CD8-positive, alpha-beta memory T cell (primary cell): ENCODE measurements at regions not wholly inside any gene's neighbourhood (a gene's known extent, or its start where the extent isn't known, plus 50 kb on each side); places are given as distances from the start of the nearest gene placed in this dataset.
"Not testable (repeated sequence)": the region's sequence is repeated elsewhere in the genome, so short reads cannot be mapped to it uniquely, and the experiment has no call there.

Experiments used
- CTCF ChIA-PET: fragments of 350-600 bp; sonication (Branson Sonifier 250); formaldehyde crosslinking; loops from one replicate; lab custom pipeline; 2021; ENCODE audit warnings: antibody characterized with exemption; lab: Charles Lee
- POLR2A ChIA-PET: fragments of 350-600 bp; sonication (Branson Sonifier 250); formaldehyde crosslinking; loops from one replicate; lab custom pipeline; 2021; ENCODE audit warnings: antibody characterized with exemption; lab: Charles Lee
- DNase-seq, 5 donors: peaks; one replicate each; pipeline versions ENCODE4 v3.0.0 to v3.0.0-alpha.2; 2020 to 2022; ENCODE audit warnings: mixed read lengths in 1 of 5
- H3K27ac ChIP-seq: one replicate; pipeline ENCODE4 v1.7.0; 2013; ENCODE audit warnings: low read depth, mild to moderate bottlenecking, low read length, moderate library complexity
- H3K27me3 ChIP-seq: 2 replicates; pipeline ENCODE4 v1.7.0; 2013; ENCODE audit warnings: low read length, mild to moderate bottlenecking; ENCODE audit not compliant: insufficient read depth, poor library complexity, severe bottlenecking
- H3K36me3 ChIP-seq: 2 replicates; pipeline ENCODE4 v1.7.0; 2013; ENCODE audit warnings: mild to moderate bottlenecking, low read length, moderate library complexity; ENCODE audit not compliant: insufficient read depth
- H3K4me1 ChIP-seq: 2 replicates; pipeline ENCODE4 v1.7.0; 2013; ENCODE audit warnings: mild to moderate bottlenecking, low read length, moderate library complexity; ENCODE audit not compliant: insufficient read depth
- H3K4me3 ChIP-seq: 2 replicates; pipeline ENCODE4 v1.7.0; 2013; ENCODE audit warnings: mild to moderate bottlenecking, low read length
- H3K9me3 ChIP-seq: 2 replicates; pipeline ENCODE4 v1.7.0; 2013; ENCODE audit warnings: mild to moderate bottlenecking, low read length
- H3K27ac Mint-ChIP-seq, 8 donors: one replicate each; pipeline ENCODE4 v1.8.0; 2020 to 2021; ENCODE audit warnings: mixed read lengths in 8 of 8, mild to moderate bottlenecking in 6 of 8, inconsistent platforms in 3 of 8, moderate library complexity in 3 of 8
- H3K27me3 Mint-ChIP-seq, 2 donors: one replicate each; pipeline ENCODE4 v1.8.0; 2020 to 2021; ENCODE audit warnings: mixed read lengths in 2 of 2, mild to moderate bottlenecking in 1 of 2, moderate library complexity in 1 of 2
- H3K36me3 Mint-ChIP-seq, 3 donors: one replicate each; pipeline ENCODE4 v1.8.0; 2020 to 2021; ENCODE audit warnings: mixed read lengths in 3 of 3, inconsistent platforms in 1 of 3, mild to moderate bottlenecking in 1 of 3
- H3K4me1 Mint-ChIP-seq, 3 donors: one replicate each; pipeline ENCODE4 v1.8.0; 2020 to 2021; ENCODE audit warnings: mixed read lengths in 3 of 3, inconsistent platforms in 1 of 3, mild to moderate bottlenecking in 1 of 3
- H3K4me3 Mint-ChIP-seq, 7 donors: one replicate each; pipeline ENCODE4 v1.8.0; 2020 to 2021; ENCODE audit warnings: mixed read lengths in 7 of 7, mild to moderate bottlenecking in 6 of 7, moderate library complexity in 4 of 7, inconsistent platforms in 2 of 7
- H3K9me3 Mint-ChIP-seq, 5 donors: one replicate each; pipeline ENCODE4 v1.8.0; 2020 to 2022; ENCODE audit warnings: mixed read lengths in 5 of 5, mild to moderate bottlenecking in 3 of 5, moderate library complexity in 2 of 5, inconsistent platforms in 1 of 5

DNA sequence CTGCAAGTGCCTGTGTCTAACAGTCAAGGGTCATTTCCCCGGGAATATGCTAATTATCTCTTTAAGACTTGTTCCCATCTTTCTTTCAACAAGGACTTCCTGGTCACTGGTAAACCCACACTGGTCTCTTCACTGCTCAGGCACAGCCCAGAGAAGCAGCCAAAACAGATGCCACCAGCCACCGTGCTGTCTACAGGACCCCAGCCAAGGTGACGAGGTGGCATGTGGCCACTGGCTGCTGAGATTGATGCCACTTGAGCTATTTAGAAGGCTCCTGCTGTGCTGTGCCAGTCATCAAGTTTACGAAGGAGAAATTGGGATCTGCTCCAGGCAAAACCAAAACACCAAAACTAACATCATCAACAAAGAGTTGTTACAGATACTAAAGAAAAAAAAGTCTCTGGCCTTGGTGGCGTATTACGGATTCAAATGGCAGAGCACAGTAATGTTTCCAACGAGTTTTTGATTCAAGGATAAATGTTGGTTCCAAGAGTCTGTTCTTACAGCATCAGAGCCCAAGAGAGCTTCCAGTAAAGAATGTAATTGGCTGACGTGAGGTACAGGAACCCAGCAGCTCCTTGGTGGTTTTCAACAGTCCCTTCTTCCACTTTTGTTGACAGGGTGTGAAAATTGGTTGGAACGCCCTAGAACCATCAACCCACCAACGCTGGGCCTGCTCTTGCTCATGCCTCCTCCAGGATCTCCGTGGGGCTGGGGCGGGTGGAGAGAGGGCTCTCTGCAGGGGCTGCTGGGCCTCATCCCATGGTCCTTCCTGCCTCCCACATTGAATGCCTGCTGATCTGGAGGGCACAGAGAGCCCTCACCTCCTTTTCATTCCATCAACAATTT, 63.7 kb upstream of the ZCCHC2 start:
- no peak overlapping the region for H3K4me3 ChIP-seq
- peaks cover 0 to 2% (median 0%) of the 10 kb centered on the region in 3 donors for H3K36me3 Mint-ChIP-seq
- no peak overlapping the region for H3K27ac ChIP-seq
- H3K27me3 Mint-ChIP-seq: peaks cover 0 to 19% of the 10 kb centered on the region in 2 donors
- no peaks in the 10 kb centered on the region for H3K4me1 ChIP-seq
- no peaks in the 10 kb centered on the region for H3K4me1 Mint-ChIP-seq
- POLR2A ChIA-PET: no interaction called here
- H3K27me3 ChIP-seq: peaks cover 2% of the 10 kb centered on the region
- DNase-seq: no peak
- CTCF ChIA-PET: no interaction called here
- no peaks in the 10 kb centered on the region for H3K36me3 ChIP-seq
- H3K9me3 ChIP-seq: no peaks in the 10 kb centered on the region
- H3K27ac Mint-ChIP-seq: peak overlapping the region in 1 of 8 donors; percentile 54
- H3K9me3 Mint-ChIP-seq: no peaks in the 10 kb centered on the region
- no peak overlapping the region for H3K4me3 Mint-ChIP-seq

DNA sequence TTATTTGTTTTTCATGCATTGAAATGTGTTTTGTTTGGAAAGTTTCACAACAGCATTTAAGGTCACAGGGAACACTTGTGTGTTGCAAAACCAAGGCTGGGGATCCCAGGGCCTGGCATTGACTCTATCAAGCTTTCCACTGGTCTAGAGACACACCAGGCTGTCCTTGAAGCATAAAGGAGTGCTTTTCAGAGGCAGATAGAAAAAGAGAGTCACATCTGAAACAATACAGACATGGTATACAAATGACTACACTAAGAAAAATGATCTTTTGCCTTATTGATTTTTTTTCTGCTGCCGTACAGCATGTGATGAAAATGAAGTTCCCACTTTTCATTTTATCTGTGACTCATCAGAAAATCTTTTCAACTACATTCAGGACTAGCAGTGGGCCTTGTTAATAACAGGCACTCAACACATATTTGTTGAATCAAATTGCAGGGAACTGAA, 61.9 kb upstream of the ZCCHC2 start:
- Histone ChIP-seq H3K4me1 (no peaks in the 10 kb centered on the region), H3K4me3 (no peak overlapping the region), H3K27ac (no peak overlapping the region), H3K27me3 (no peaks in the 10 kb centered on the region), H3K9me3 (peaks cover 3% of the 10 kb centered on the region), H3K36me3 (no peaks in the 10 kb centered on the region)
- Mint-ChIP-seq H3K4me3 (no peak overlapping the region), H3K36me3 (peaks cover 0 to 6% (median 0%) of the 10 kb centered on the region in 3 donors), H3K9me3 (peaks cover 0 to 2% (median 0%) of the 10 kb centered on the region in 5 donors), H3K27me3 (peaks cover under 1 to 3% of the 10 kb centered on the region in 2 donors), H3K27ac (no peak overlapping the region), H3K4me1 (no peaks in the 10 kb centered on the region)
- CTCF ChIA-PET: no interaction called here
- POLR2A ChIA-PET: no interaction called here
- no peak for DNase-seq

DNA sequence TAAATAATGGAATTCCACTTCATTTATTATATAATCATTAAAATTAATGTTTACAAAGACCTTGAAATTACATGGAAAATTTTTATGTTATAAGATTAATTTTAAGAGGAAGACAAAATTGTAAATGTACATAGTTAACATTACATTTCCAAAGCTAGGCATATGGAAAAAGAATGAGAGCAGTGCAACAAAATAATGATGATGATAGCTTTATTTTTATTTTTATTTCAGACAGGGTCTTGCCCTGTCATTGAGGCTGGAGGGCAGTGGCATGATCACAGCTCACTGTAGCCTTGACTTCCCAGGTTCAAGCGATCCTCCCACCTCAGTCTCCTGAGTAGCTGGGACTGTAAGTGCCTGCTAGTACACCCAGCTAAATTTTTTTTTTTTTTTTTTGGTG, 61.2 kb upstream of the ZCCHC2 start:
- ChIA-PET CTCF (no interaction called here), POLR2A (no interaction called here)
- Histone ChIP-seq H3K36me3 (no peaks in the 10 kb centered on the region), H3K4me3 (no peak overlapping the region), H3K27ac (no peak overlapping the region), H3K4me1 (no peaks in the 10 kb centered on the region), H3K27me3 (no peaks in the 10 kb centered on the region), H3K9me3 (peaks cover 3% of the 10 kb centered on the region)
- Mint-ChIP-seq H3K9me3 (peaks cover 0 to 2% (median 0%) of the 10 kb centered on the region in 5 donors), H3K4me3 (no peak overlapping the region), H3K4me1 (no peaks in the 10 kb centered on the region), H3K27me3 (peaks cover 0 to 4% of the 10 kb centered on the region in 2 donors), H3K36me3 (peaks cover 0 to 6% (median 0%) of the 10 kb centered on the region in 3 donors), H3K27ac (no peak overlapping the region)
- DNase-seq: no peak

DNA sequence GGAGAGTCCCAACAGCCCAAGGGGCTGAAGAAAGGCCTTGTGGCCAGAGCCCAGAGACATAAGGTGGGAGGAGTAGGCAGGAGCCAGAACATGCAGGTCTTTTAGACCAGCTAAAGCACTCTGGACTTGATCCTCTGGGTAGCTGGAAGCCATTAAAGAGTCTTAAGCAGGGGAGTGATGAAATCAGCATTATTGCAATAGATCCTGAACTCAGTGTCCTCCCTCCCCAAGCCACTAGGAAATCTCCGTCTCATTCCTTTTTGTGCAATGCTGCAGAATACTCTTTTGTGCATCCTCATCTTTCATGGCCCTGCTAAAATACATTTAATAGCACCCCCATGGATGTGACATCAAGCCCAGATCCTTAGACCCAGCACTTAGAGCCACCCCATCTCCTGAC, 58.6 kb upstream of the ZCCHC2 start:
- Histone ChIP-seq H3K27me3 (no peaks in the 10 kb centered on the region), H3K4me1 (no peaks in the 10 kb centered on the region), H3K9me3 (peaks cover 3% of the 10 kb centered on the region), H3K4me3 (no peak overlapping the region), H3K27ac (no peak overlapping the region), H3K36me3 (no peaks in the 10 kb centered on the region)
- no peak for DNase-seq
- H3K27ac Mint-ChIP-seq: no peak overlapping the region
- no peak overlapping the region for H3K4me3 Mint-ChIP-seq
- H3K4me1 Mint-ChIP-seq: no peaks in the 10 kb centered on the region
- H3K9me3 Mint-ChIP-seq: peaks cover 0 to 4% (median 2%) of the 10 kb centered on the region in 5 donors
- peaks cover 0 to 6% (median 0%) of the 10 kb centered on the region in 3 donors for H3K36me3 Mint-ChIP-seq
- POLR2A ChIA-PET: no interaction called here
- CTCF ChIA-PET: no interaction called here
- peaks cover 2 to 4% of the 10 kb centered on the region in 2 donors for H3K27me3 Mint-ChIP-seq

DNA sequence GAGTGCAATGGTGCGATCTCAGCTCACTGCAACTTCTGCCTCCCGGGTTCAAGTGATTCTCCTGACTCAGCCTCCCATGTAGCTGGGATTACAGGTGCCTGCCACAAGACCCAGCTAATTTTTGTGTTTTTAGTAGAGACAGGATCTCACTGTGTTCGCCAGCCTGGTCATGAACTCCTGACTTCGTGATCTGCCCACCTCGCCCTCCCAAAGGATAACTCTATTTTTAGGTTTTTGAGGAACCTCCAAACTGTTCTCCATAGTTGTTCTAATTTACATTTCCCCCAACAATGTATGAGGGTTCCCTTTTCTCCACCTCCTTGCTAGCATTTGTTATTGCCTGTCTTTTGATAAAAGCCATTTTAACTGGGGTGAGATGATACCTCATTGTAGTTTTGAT, 53.7 kb upstream of the ZCCHC2 start:
- H3K4me3 ChIP-seq, H3K27me3 ChIP-seq, H3K4me3 Mint-ChIP-seq, H3K4me1 Mint-ChIP-seq, CTCF ChIA-PET, DNase-seq, H3K4me1 ChIP-seq, H3K36me3 ChIP-seq, H3K9me3 ChIP-seq, H3K27ac ChIP-seq, H3K27ac Mint-ChIP-seq: not testable (repeated sequence)
- POLR2A ChIA-PET: interaction anchor here (0.5 kb wide), 1 partner anchor 53 kb away, joined by 3 read pairs; no protein-coding TSS in a partner anchor
- H3K27me3 Mint-ChIP-seq: peaks cover 12 to 34% of the 10 kb centered on the region in 2 donors
- H3K36me3 Mint-ChIP-seq: peaks cover 0 to 15% (median 0%) of the 10 kb centered on the region in 3 donors
- peaks cover 24 to 34% (median 27%) of the 10 kb centered on the region in 5 donors for H3K9me3 Mint-ChIP-seq
